HFF-Myc (cell line): ENCODE measurements at regions not wholly inside any gene's neighbourhood (a gene's known extent, or its start where the extent isn't known, plus 50 kb on each side); places are given as distances from the start of the nearest gene placed in this dataset.

Experiments
- DNase-seq: peaks from one replicate; pipeline ENCODE4 v3.0.0-alpha.2; 2011; ENCODE audit warnings: low read depth; ENCODE audit errors: extremely low read depth
- H3K4me3 ChIP-seq: replicated peaks from 2 replicates; pipeline ENCODE4 v1.5.1; 2011; ENCODE audit warnings: low read depth, mild to moderate bottlenecking, control low read depth, low read length
- CTCF ChIP-seq: IDR thresholded peaks from 2 replicates; pipeline ENCODE4 v1.5.1; 2012; ENCODE audit warnings: mild to moderate bottlenecking, low read depth, low read length, control low read depth; ENCODE audit errors: missing control alignments

GRCh38 chr2:41759880-41760279 is 287.9 kb upstream of the PKDCC start:
- no peak overlapping the region for H3K4me3 ChIP-seq
- no peak for TF ChIP-seq CTCF
- DNase-seq: no peak

GRCh38 chr2:41763141-41763540 is 284.7 kb upstream of the PKDCC start:
- DNase-seq: no peak
- no peak for TF ChIP-seq CTCF

GRCh38 chr2:41764131-41764530 is 283.7 kb upstream of the PKDCC start:
- no peak for TF ChIP-seq CTCF
- no peak overlapping the region for H3K4me3 ChIP-seq
- DNase-seq: no peak

More at GRCh38 chr2:41763141-41763540, 284.7 kb upstream of the PKDCC start:
- no peak overlapping the region for H3K4me3 ChIP-seq

GRCh38 chr2:41764919-41765318 is 282.9 kb upstream of the PKDCC start:
- DNase-seq: no peak
- no peak overlapping the region for H3K4me3 ChIP-seq
- no peak for TF ChIP-seq CTCF

GRCh38 chr2:41768310-41768709 is 279.5 kb upstream of the PKDCC start:
- no peak overlapping the region for H3K4me3 ChIP-seq
- no peak for TF ChIP-seq CTCF
- no peak for DNase-seq

GRCh38 chr2:41771710-41772109 is 276.1 kb upstream of the PKDCC start:
- no peak for TF ChIP-seq CTCF
- no peak for DNase-seq
- no peak overlapping the region for H3K4me3 ChIP-seq

- TF ChIP-seq CTCF: no peak
- no peak for DNase-seq
- no peak overlapping the region for H3K4me3 ChIP-seq
Measured at GRCh38 chr2:41772697-41773096, 275.1 kb upstream of the PKDCC start.
